ENCODE measurements at regions not wholly inside any gene's neighbourhood (a gene's known extent, or its start where the extent isn't known, plus 50 kb on each side); places are given as distances from the start of the nearest gene placed in this dataset.

GRCh38 chr16:76175718-76176117, 101.5 kb upstream of the CNTNAP4 start:
- no peak for DNase-seq (ENCODE audit: low read depth in 2 of 2)

- DNase-seq (ENCODE audit: low read depth in 2 of 2): no peak
Observed at GRCh38 chr16:76176153-76176552, 101.0 kb upstream of the CNTNAP4 start.

GRCh38 chr16:76176616-76177015, 100.6 kb upstream of the CNTNAP4 start:
- no peak for DNase-seq (ENCODE audit: low read depth in 2 of 2)

- no peak for DNase-seq (ENCODE audit: low read depth in 2 of 2)
Observed at GRCh38 chr16:76182041-76182635, 95.1 kb upstream of the CNTNAP4 start.

GRCh38 chr16:76183647-76184046, 93.6 kb upstream of the CNTNAP4 start:
- DNase-seq (ENCODE audit: low read depth in 2 of 2): no peak

GRCh38 chr16:76190057-76190456, 87.1 kb upstream of the CNTNAP4 start:
- DNase-seq (ENCODE audit: low read depth in 2 of 2): no peak

GRCh38 chr16:76190480-76190879, 86.7 kb upstream of the CNTNAP4 start:
- no peak for DNase-seq (ENCODE audit: low read depth in 2 of 2)

- no peak for DNase-seq (ENCODE audit: low read depth in 2 of 2)
Observed at GRCh38 chr16:76193906-76194615, 83.1 kb upstream of the CNTNAP4 start.

GRCh38 chr16:76194616-76195015, 82.6 kb upstream of the CNTNAP4 start:
- DNase-seq (ENCODE audit: low read depth in 2 of 2): no peak

- no peak for DNase-seq (ENCODE audit: low read depth in 2 of 2)
Observed at GRCh38 chr16:76195056-76195455, 82.1 kb upstream of the CNTNAP4 start.

- no peak for DNase-seq (ENCODE audit: low read depth in 2 of 2)
Observed at GRCh38 chr16:76195648-76196047, 81.6 kb upstream of the CNTNAP4 start.

- DNase-seq (ENCODE audit: low read depth in 2 of 2): no peak
Observed at GRCh38 chr16:76197900-76198299, 79.3 kb upstream of the CNTNAP4 start.

GRCh38 chr16:76199681-76200220, 77.5 kb upstream of the CNTNAP4 start:
- DNase-seq (ENCODE audit: low read depth in 2 of 2): no peak

GRCh38 chr16:76201385-76201784, 75.8 kb upstream of the CNTNAP4 start:
- DNase-seq (ENCODE audit: low read depth in 2 of 2): no peak

- DNase-seq (ENCODE audit: low read depth in 2 of 2): no peak
Observed at GRCh38 chr16:76204249-76204648, 73.0 kb upstream of the CNTNAP4 start.

- DNase-seq (ENCODE audit: low read depth in 2 of 2): no peak
Observed at GRCh38 chr16:76207270-76207669, 69.9 kb upstream of the CNTNAP4 start.

- DNase-seq (ENCODE audit: low read depth in 2 of 2): no peak
Observed at GRCh38 chr16:76210157-76210556, 67.0 kb upstream of the CNTNAP4 start.

GRCh38 chr16:76213860-76214259, 63.3 kb upstream of the CNTNAP4 start:
- DNase-seq (ENCODE audit: low read depth in 2 of 2): no peak

GRCh38 chr16:76214856-76215255, 62.3 kb upstream of the CNTNAP4 start:
- no peak for DNase-seq (ENCODE audit: low read depth in 2 of 2)

- DNase-seq (ENCODE audit: low read depth in 2 of 2): no peak
Observed at GRCh38 chr16:76222087-76222486, 55.1 kb upstream of the CNTNAP4 start.

- no peak for DNase-seq (ENCODE audit: low read depth in 2 of 2)
Observed at GRCh38 chr16:76222853-76223252, 54.3 kb upstream of the CNTNAP4 start.

- no peak for DNase-seq (ENCODE audit: low read depth in 2 of 2)
Observed at GRCh38 chr16:76226011-76226410, 51.2 kb upstream of the CNTNAP4 start.

GRCh38 chr16:76226481-76226880, 50.7 kb upstream of the CNTNAP4 start:
- no peak for DNase-seq (ENCODE audit: low read depth in 2 of 2)
